ENCODE measurements at regions not wholly inside any gene's neighbourhood (a gene's known extent, or its start where the extent isn't known, plus 50 kb on each side); places are given as distances from the start of the nearest gene placed in this dataset.

- Histone ChIP-seq H4K5ac (ENCODE audit: low read depth, low read length) (no peak overlapping the region), H2BK15ac (ENCODE audit: low read depth, low read length) (no peak overlapping the region), H3K9me3 (ENCODE audit: control insufficient read depth, insufficient read depth, low read length) (no peaks in the 10 kb centered on the region), H4K91ac (ENCODE audit: insufficient read depth, low read depth, low read length) (no peak overlapping the region), H3K18ac (ENCODE audit: low read depth, low read length) (no peak overlapping the region), H2BK20ac (ENCODE audit: low read depth, low read length) (no peak overlapping the region), H3K27ac (ENCODE audit: insufficient read depth, low read length) (no peak overlapping the region), H3K56ac (ENCODE audit: extremely low read depth, insufficient read depth, low read length) (no peak overlapping the region), H2AK5ac (ENCODE audit: low read depth, low read length) (no peak overlapping the region), H2AK9ac (replicated peaks; ENCODE audit: low read depth, low read length, poor library complexity) (no peak overlapping the region), H4K20me1 (ENCODE audit: insufficient read depth, low read length) (no peaks in the 10 kb centered on the region), H3K4me1 (ENCODE audit: control insufficient read depth, insufficient read depth, low read length) (no peaks in the 10 kb centered on the region), H3K27me3 (ENCODE audit: control insufficient read depth, insufficient read depth, low read length) (peaks cover 3% of the 10 kb centered on the region), H3K4ac (ENCODE audit: low read depth, low read length) (no peak overlapping the region), H3K36me3 (ENCODE audit: control insufficient read depth, insufficient read depth, low read length) (no peaks in the 10 kb centered on the region), H3K9me1 (ENCODE audit: insufficient read depth, low read length) (no peaks in the 10 kb centered on the region), H2AFZ (replicated peaks; ENCODE audit: low read length, poor library complexity) (no peak overlapping the region), H3K23ac (ENCODE audit: low read depth, low read length) (no peak overlapping the region), H3K79me1 (ENCODE audit: low read depth in 1 of 2, low read length in 2 of 2) (no peaks in the 10 kb centered on the region), H3K9ac (ENCODE audit: low read depth, low read length) (no peak overlapping the region), H3K14ac (replicated peaks; ENCODE audit: low read depth, low read length) (no peak overlapping the region), H2BK5ac (ENCODE audit: low read depth, low read length, poor library complexity, severe bottlenecking) (no peak overlapping the region), H3K4me3 (ENCODE audit: insufficient read depth, low read depth, low read length) (no peak overlapping the region), H3K4me2 (ENCODE audit: low read depth, low read length) (no peak overlapping the region), H4K8ac (ENCODE audit: low read depth in 2 of 2, low read length in 2 of 2) (no peak overlapping the region), H2BK120ac (ENCODE audit: low read depth, low read length) (no peak overlapping the region)
- ChIA-PET CTCF (interaction anchor here (0.7 kb wide), 1 partner anchor 195 kb away, joined by 3 read pairs; no protein-coding TSS in a partner anchor), POLR2A (ENCODE audit: unreplicated experiment) (no interaction called here)
- DNase-seq, result no peak
- dilution Hi-C loops (cut with HindIII; ENCODE audit: low sequenced_read_pairs, unreplicated experiment) (no loop called here), intact Hi-C loops (cut with micrococcal nuclease) (no loop called here), in situ Hi-C loops (cut with MboI; ENCODE audit: low sequenced_read_pairs) (no loop called here)
- no TSS peak for BruUV-seq (replicated peaks)
- TF ChIP-seq RAD21 (IDR thresholded peaks at IDR 0.05; ENCODE audit: low read length) (no peak), RFX5 (IDR thresholded peaks at IDR 0.05; ENCODE audit: low read depth, low read length) (no peak), RCOR1 (IDR thresholded peaks at IDR 0.05; ENCODE audit: insufficient replicate concordance, low read length) (no peak), FOS (IDR thresholded peaks at IDR 0.05; ENCODE audit: low read depth, low read length) (no peak), ELK1 (IDR thresholded peaks at IDR 0.05; ENCODE audit: borderline replicate concordance, low read depth, low read length) (no peak), CEBPB (IDR thresholded peaks at IDR 0.05; ENCODE audit: low read depth, low read length) (no peak), POLR2A (IDR thresholded peaks at IDR 0.05; ENCODE audit: low read depth, low read length) (no peak), MXI1 (IDR thresholded peaks at IDR 0.05; ENCODE audit: borderline replicate concordance, low read depth, low read length) (no peak), SMC3 (IDR thresholded peaks at IDR 0.05; ENCODE audit: low read depth, low read length) (no peak), CHD1 (IDR thresholded peaks at IDR 0.05; ENCODE audit: low read depth, low read length) (no peak), BHLHE40 (IDR thresholded peaks at IDR 0.05; ENCODE audit: low read depth, low read length) (no peak), MAFK (IDR thresholded peaks at IDR 0.05; ENCODE audit: low read depth, low read length) (no peak), USF2 (IDR thresholded peaks at IDR 0.05; ENCODE audit: low read depth, low read length) (no peak), MAZ (IDR thresholded peaks at IDR 0.05; ENCODE audit: borderline replicate concordance, low read depth, low read length) (no peak), CTCF (conservative IDR thresholded peaks at IDR 0.05; ENCODE audit: low read depth, low read length) (no peak), NFE2L2 (IDR thresholded peaks at IDR 0.05; ENCODE audit: low read depth, low read length) (no peak)
- no peak for ATAC-seq (ENCODE audit: low read depth)
Measured at GRCh38 chr12:77351860-77352259, 286.5 kb upstream of the E2F7 start.

All from IMR-90 (cell line).